HEK293 (cell line): ENCODE measurements at regions not wholly inside any gene's neighbourhood (a gene's known extent, or its start where the extent isn't known, plus 50 kb on each side); places are given as distances from the start of the nearest gene placed in this dataset.

Experiments used
- YY1 ChIP-seq: fragments of 450-650 bp; formaldehyde crosslinking; IDR thresholded peaks from 2 replicates; pipeline ENCODE4 v1.5.1; 2018; ENCODE audit warnings: missing biosample characterization, missing genetic modification characterization
- ZNF202 ChIP-seq: fragments of 450-650 bp; formaldehyde crosslinking; IDR thresholded peaks from 2 replicates; pipeline ENCODE4 v1.5.1; 2016; ENCODE audit warnings: missing biosample characterization, missing genetic modification characterization, borderline replicate concordance
- ZNF350 ChIP-seq: fragments of 450-650 bp; formaldehyde crosslinking; IDR thresholded peaks from 2 replicates; pipeline ENCODE4 v1.5.0; 2017; ENCODE audit warnings: missing biosample characterization, mild to moderate bottlenecking, missing genetic modification characterization
- TF ChIP-seq, protein P1 (sequence below): fragments of 450-650 bp; formaldehyde crosslinking; IDR thresholded peaks from 2 replicates; pipeline ENCODE4 v1.5.1; 2016; ENCODE audit warnings: missing biosample characterization, missing genetic modification characterization
- TF ChIP-seq, protein P2 (sequence below): fragments of 450-650 bp; formaldehyde crosslinking; IDR thresholded peaks from 2 replicates; pipeline ENCODE4 v1.5.1; 2016; ENCODE audit warnings: missing biosample characterization, missing genetic modification characterization

DNA sequence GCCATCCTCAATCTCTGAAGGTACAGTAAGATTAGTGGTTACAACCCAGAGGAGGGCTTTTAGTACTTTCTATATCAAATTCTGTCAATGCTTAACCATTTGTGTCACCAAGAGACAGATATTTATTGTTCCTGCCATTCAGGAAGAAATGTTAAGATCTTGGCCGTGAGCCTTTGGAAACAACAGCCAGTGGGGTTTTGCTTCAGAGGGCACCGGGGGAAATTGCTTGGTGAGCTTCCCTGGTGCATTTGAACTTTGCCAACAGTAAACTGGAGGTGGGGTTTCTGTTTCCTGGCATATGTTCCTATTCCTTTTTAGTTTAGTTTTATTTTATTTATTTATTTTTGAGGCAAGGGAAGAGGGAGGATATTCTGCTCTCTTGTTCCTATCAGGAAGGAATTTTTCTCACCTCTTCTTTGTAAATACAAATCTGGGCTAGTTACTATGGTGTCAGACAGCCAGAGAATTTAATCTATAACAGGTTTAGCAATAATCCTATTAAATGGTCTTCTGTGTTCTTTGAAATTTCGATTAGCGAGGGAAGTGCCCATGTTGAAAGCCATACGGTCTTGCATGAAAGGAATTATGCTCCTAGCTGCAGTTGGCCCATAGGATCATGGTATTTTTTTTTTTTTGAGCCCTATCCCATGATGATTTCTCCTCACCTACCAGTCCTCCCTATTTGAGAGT, 95.7 kb downstream of the MAIP1 start:
- TF ChIP-seq, protein P1, sequence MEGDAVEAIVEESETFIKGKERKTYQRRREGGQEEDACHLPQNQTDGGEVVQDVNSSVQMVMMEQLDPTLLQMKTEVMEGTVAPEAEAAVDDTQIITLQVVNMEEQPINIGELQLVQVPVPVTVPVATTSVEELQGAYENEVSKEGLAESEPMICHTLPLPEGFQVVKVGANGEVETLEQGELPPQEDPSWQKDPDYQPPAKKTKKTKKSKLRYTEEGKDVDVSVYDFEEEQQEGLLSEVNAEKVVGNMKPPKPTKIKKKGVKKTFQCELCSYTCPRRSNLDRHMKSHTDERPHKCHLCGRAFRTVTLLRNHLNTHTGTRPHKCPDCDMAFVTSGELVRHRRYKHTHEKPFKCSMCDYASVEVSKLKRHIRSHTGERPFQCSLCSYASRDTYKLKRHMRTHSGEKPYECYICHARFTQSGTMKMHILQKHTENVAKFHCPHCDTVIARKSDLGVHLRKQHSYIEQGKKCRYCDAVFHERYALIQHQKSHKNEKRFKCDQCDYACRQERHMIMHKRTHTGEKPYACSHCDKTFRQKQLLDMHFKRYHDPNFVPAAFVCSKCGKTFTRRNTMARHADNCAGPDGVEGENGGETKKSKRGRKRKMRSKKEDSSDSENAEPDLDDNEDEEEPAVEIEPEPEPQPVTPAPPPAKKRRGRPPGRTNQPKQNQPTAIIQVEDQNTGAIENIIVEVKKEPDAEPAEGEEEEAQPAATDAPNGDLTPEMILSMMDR = no peak
- TF ChIP-seq ZNF202 (tag by site-specific recombination) (no peak), ZNF350 (tag by site-specific recombination) (no peak), YY1 (no peak)
- TF ChIP-seq, protein P2, sequence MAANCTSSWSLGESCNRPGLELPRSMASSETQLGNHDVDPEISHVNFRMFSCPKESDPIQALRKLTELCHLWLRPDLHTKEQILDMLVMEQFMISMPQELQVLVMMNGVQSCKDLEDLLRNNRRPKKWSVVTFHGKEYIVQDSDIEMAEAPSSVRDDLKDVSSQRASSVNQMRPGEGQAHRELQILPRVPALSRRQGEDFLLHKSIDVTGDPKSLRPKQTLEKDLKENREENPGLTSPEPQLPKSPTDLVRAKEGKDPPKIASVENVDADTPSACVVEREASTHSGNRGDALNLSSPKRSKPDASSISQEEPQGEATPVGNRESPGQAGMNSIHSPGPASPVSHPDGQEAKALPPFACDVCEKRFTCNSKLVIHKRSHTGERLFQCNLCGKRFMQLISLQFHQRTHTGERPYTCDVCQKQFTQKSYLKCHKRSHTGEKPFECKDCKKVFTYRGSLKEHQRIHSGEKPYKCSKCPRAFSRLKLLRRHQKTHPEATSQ (tag by site-specific recombination) = no peak
